IMR-90 (cell line): ENCODE measurements at regions not wholly inside any gene's neighbourhood (a gene's known extent, or its start where the extent isn't known, plus 50 kb on each side); places are given as distances from the start of the nearest gene placed in this dataset.
A peak's percentile ranks its signal among the peaks of the same experiment; 100 is the strongest.

ENCODE experiments used
- ATAC-seq: fragments of 200-7000 bp; cut with Tn5 transposase; 2 replicates; pipeline ENCODE4 v1.9.1; 2020; ENCODE audit warnings: low read depth, mild to moderate bottlenecking, moderate library complexity
- BruUV-seq: library from RNA; stranded (reverse); fragments of 400-500 nt; replicated peaks from 2 replicates; lab custom pipeline; 2021; lab: Mats Ljungman, UMichigan
- CTCF ChIA-PET: fragments of 300-600 bp; formaldehyde crosslinking; extraction: SDS; loops from one replicate; lab custom pipeline; 2021; ENCODE audit warnings: antibody characterized with exemption; lab: Yijun Ruan, JAX
- POLR2A ChIA-PET: fragments of 300-600 bp; sonication (Branson Sonifier 250); formaldehyde crosslinking; loops from one replicate; lab custom pipeline; 2022; ENCODE audit warnings: antibody characterized with exemption; ENCODE audit not compliant: unreplicated experiment; lab: Charles Lee
- DNase-seq: peaks from one replicate; pipeline ENCODE4 v3.0.0; 2013
- H2AFZ ChIP-seq: replicated peaks from 2 replicates; pipeline ENCODE3; 2013; ENCODE audit warnings: low read length, mild to moderate bottlenecking; ENCODE audit not compliant: poor library complexity
- H2AK5ac ChIP-seq: 2 replicates; pipeline ENCODE4 v1.6.1; 2013; ENCODE audit warnings: low read depth, low read length, inconsistent platforms
- H2AK9ac ChIP-seq: replicated peaks from 2 replicates; pipeline ENCODE3; 2013; ENCODE audit warnings: mild to moderate bottlenecking, low read depth, low read length, moderate library complexity; ENCODE audit not compliant: poor library complexity
- H2BK120ac ChIP-seq: 2 replicates; pipeline ENCODE4 v1.6.1; 2013; ENCODE audit warnings: low read depth, low read length, inconsistent platforms
- H2BK15ac ChIP-seq: 3 replicates; pipeline ENCODE4 v1.6.1; 2013; ENCODE audit warnings: low read depth, low read length, inconsistent platforms
- H2BK20ac ChIP-seq: 2 replicates; pipeline ENCODE4 v1.6.1; 2013; ENCODE audit warnings: low read depth, mild to moderate bottlenecking, inconsistent platforms, low read length, moderate library complexity
- H2BK5ac ChIP-seq: 2 replicates; pipeline ENCODE4 v1.6.1; 2013; ENCODE audit warnings: mild to moderate bottlenecking, low read depth, low read length, inconsistent platforms; ENCODE audit not compliant: poor library complexity, severe bottlenecking
- H3K14ac ChIP-seq: replicated peaks from 2 replicates; pipeline ENCODE4 v1.6.1; 2013; ENCODE audit warnings: low read depth, low read length, inconsistent platforms
- H3K18ac ChIP-seq: 2 replicates; pipeline ENCODE4 v1.6.1; 2013; ENCODE audit warnings: low read depth, low read length, control low read depth
- H3K23ac ChIP-seq: 2 replicates; pipeline ENCODE4 v1.6.1; 2013; ENCODE audit warnings: low read depth, low read length, inconsistent platforms
- H3K27ac ChIP-seq: 2 replicates; pipeline ENCODE4 v1.5.1; 2013; ENCODE audit warnings: mild to moderate bottlenecking, control low read depth, low read length; ENCODE audit not compliant: insufficient read depth
- H3K27me3 ChIP-seq: 2 replicates; pipeline ENCODE4 v1.6.1; 2013; ENCODE audit warnings: low read length; ENCODE audit not compliant: control insufficient read depth, insufficient read depth
- H3K36me3 ChIP-seq: 2 replicates; pipeline ENCODE4 v1.6.1; 2013; ENCODE audit warnings: low read length, mixed read lengths; ENCODE audit not compliant: control insufficient read depth, insufficient read depth
- H3K4ac ChIP-seq: 2 replicates; pipeline ENCODE4 v1.6.1; 2013; ENCODE audit warnings: low read depth, low read length, inconsistent platforms
- H3K4me1 ChIP-seq: 2 replicates; pipeline ENCODE4 v1.6.1; 2013; ENCODE audit warnings: low read length, mixed read lengths; ENCODE audit not compliant: control insufficient read depth, insufficient read depth
- H3K4me2 ChIP-seq: 2 replicates; pipeline ENCODE4 v1.6.1; 2013; ENCODE audit warnings: low read depth, mild to moderate bottlenecking, control low read depth, low read length, moderate library complexity
- H3K4me3 ChIP-seq: 2 replicates; pipeline ENCODE4 v1.5.1; 2013; ENCODE audit warnings: low read depth, mild to moderate bottlenecking, control low read depth, low read length, moderate library complexity; ENCODE audit not compliant: insufficient read depth
- H3K56ac ChIP-seq: 2 replicates; pipeline ENCODE4 v1.6.1; 2013; ENCODE audit warnings: low read length, inconsistent platforms; ENCODE audit not compliant: insufficient read depth; ENCODE audit errors: extremely low read depth
- H3K79me1 ChIP-seq, 2 experiments: 2 replicates each; pipeline ENCODE4 v1.6.1; 2013; ENCODE audit warnings: low read length in 2 of 2, inconsistent platforms in 1 of 2, low read depth in 1 of 2
- H3K9ac ChIP-seq: 2 replicates; pipeline ENCODE4 v1.6.1; 2013; ENCODE audit warnings: low read depth, low read length, control low read depth
- H3K9me1 ChIP-seq: 2 replicates; pipeline ENCODE4 v1.6.1; 2013; ENCODE audit warnings: low read length, inconsistent platforms; ENCODE audit not compliant: insufficient read depth
- H3K9me3 ChIP-seq: 2 replicates; pipeline ENCODE4 v1.6.1; 2013; ENCODE audit warnings: low read length; ENCODE audit not compliant: control insufficient read depth, insufficient read depth
- H4K20me1 ChIP-seq: 2 replicates; pipeline ENCODE4 v1.6.1; 2013; ENCODE audit warnings: low read length, inconsistent platforms; ENCODE audit not compliant: insufficient read depth
- H4K5ac ChIP-seq: 2 replicates; pipeline ENCODE4 v1.6.1; 2013; ENCODE audit warnings: mild to moderate bottlenecking, low read depth, low read length, control low read depth
- H4K8ac ChIP-seq, 2 experiments: 2 replicates each; pipeline ENCODE4 v1.6.1; 2013; ENCODE audit warnings: low read depth in 2 of 2, low read length in 2 of 2, control low read depth in 1 of 2, inconsistent platforms in 1 of 2
- H4K91ac ChIP-seq: 2 replicates; pipeline ENCODE4 v1.6.1; 2013; ENCODE audit warnings: low read depth, low read length, inconsistent platforms; ENCODE audit not compliant: insufficient read depth
- BHLHE40 ChIP-seq: fragments of 150-350 bp; IDR thresholded peaks from 2 replicates; pipeline ENCODE4 v1.6.1; 2016; ENCODE audit warnings: mild to moderate bottlenecking, low read depth, low read length
- CEBPB ChIP-seq: IDR thresholded peaks from 2 replicates; pipeline ENCODE4 v1.6.1; 2012; ENCODE audit warnings: low read depth, low read length, improper control_type of control experiment
- CHD1 ChIP-seq: IDR thresholded peaks from 2 replicates; pipeline ENCODE4 v1.6.1; 2012; ENCODE audit warnings: low read depth, low read length, improper control_type of control experiment
- FOS ChIP-seq: fragments of 150-350 bp; IDR thresholded peaks from 2 replicates; pipeline ENCODE4 v1.6.1; 2016; ENCODE audit warnings: low read depth, low read length
- MAFK ChIP-seq: IDR thresholded peaks from 2 replicates; pipeline ENCODE4 v1.6.1; 2012; ENCODE audit warnings: low read depth, low read length, improper control_type of control experiment
- MAZ ChIP-seq: IDR thresholded peaks from 2 replicates; pipeline ENCODE4 v1.6.1; 2012; ENCODE audit warnings: low read depth, mild to moderate bottlenecking, low read length, improper control_type of control experiment, moderate library complexity, borderline replicate concordance
- MXI1 ChIP-seq: IDR thresholded peaks from 2 replicates; pipeline ENCODE4 v1.6.1; 2012; ENCODE audit warnings: low read depth, mild to moderate bottlenecking, low read length, moderate library complexity, borderline replicate concordance
- NFE2L2 ChIP-seq: fragments of 150-350 bp; IDR thresholded peaks from 2 replicates; pipeline ENCODE4 v1.6.1; 2016; ENCODE audit warnings: low read depth, mild to moderate bottlenecking, low read length
- POLR2A ChIP-seq: IDR thresholded peaks from 2 replicates; pipeline ENCODE4 v1.6.1; 2012; ENCODE audit warnings: mild to moderate bottlenecking, low read depth, low read length
- RAD21 ChIP-seq: IDR thresholded peaks from 2 replicates; pipeline ENCODE4 v1.6.1; 2012; ENCODE audit warnings: low read length, improper control_type of control experiment
- RCOR1 ChIP-seq: IDR thresholded peaks from 2 replicates; pipeline ENCODE4 v1.6.1; 2012; ENCODE audit warnings: mild to moderate bottlenecking, low read length, improper control_type of control experiment; ENCODE audit not compliant: insufficient replicate concordance
- RFX5 ChIP-seq: IDR thresholded peaks from 2 replicates; pipeline ENCODE4 v1.8.0; 2012; ENCODE audit warnings: low read depth, mild to moderate bottlenecking, low read length, moderate library complexity
- SMC3 ChIP-seq: fragments of 150-350 bp; IDR thresholded peaks from 2 replicates; pipeline ENCODE4 v1.6.1; 2016; ENCODE audit warnings: low read depth, mild to moderate bottlenecking, antibody characterized with exemption, low read length, moderate library complexity
- WGBS, 2 experiments: methylation state at CpG; one replicate each; pipeline versions ENCODE4 v1.1.5 to v1.1.7; 2013; ENCODE audit warnings: missing lambda C conversion rate in 2 of 2; ENCODE audit not compliant: insufficient read length in 1 of 2; ENCODE audit errors: extremely low coverage in 2 of 2; 5-methylcytosine and 5-hydroxymethylcytosine counted together
- dilution Hi-C: fragments of 300-500 bp; cut with HindIII; formaldehyde crosslinking; loops from one replicate; pipeline ENCODE4 v1.14.3; 2018; ENCODE audit warnings: low sequenced_read_pairs; ENCODE audit not compliant: unreplicated experiment
- in situ Hi-C: fragments of 300-500 bp; cut with MboI; formaldehyde crosslinking; loops from 3 replicates; pipeline ENCODE4 v1.14.3; 2019; ENCODE audit warnings: low sequenced_read_pairs, inconsistent platforms, mixed read lengths
- intact Hi-C: fragments of 100-400 bp; cut with micrococcal nuclease; formaldehyde crosslinking; loops from 2 replicates; pipeline ENCODE4 v1.10.0; 2022
- TF ChIP-seq, protein P1 (sequence below): fragments of 150-350 bp; IDR thresholded peaks from 2 replicates; pipeline ENCODE4 v1.6.1; 2016; ENCODE audit warnings: low read depth, mild to moderate bottlenecking, low read length, moderate library complexity, borderline replicate concordance
- TF ChIP-seq, protein P2 (sequence below): fragments of 150-350 bp; IDR thresholded peaks from 2 replicates; pipeline ENCODE4 v1.6.1; 2017; ENCODE audit warnings: mild to moderate bottlenecking, antibody characterized with exemption, low read length, low read depth
- TF ChIP-seq, protein P3 (sequence below): conservative IDR thresholded peaks from 2 replicates; pipeline ENCODE4 v1.5.1; 2012; ENCODE audit warnings: mild to moderate bottlenecking, low read depth, low read length, improper control_type of control experiment

DNA sequence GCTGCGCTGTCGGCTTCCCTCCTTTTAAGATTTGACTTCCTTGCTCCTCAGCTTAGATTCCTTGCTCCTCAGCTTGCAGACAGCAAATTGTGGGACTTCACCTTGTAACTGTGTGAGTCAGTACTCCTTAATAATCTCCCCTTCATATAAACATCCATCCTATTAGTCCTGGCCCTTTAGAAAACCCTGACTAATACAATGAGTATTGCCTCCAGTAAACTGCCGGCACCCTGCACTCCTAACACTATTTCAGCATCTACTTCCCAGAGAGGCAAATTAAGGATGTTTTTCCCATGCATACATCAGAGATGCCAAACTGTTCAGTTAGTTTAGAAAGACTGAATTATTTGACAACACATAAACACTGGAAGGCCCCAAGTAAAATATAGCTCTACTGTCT is 611.3 kb upstream of the TMEM132C start:
- Histone ChIP-seq H3K27me3 (no peaks in the 10 kb centered on the region), H4K5ac (no peak overlapping the region), H3K79me1 (no peaks in the 10 kb centered on the region), H2BK120ac (peak overlapping the region; percentile 37; the same call in 1 of the 2 replicates), H3K9me1 (peaks cover 3% of the 10 kb centered on the region; the same call in 1 of the 2 replicates), H3K4me3 (no peak overlapping the region), H3K56ac (no peak overlapping the region), H2BK15ac (no peak overlapping the region), H4K20me1 (no peaks in the 10 kb centered on the region), H2AFZ (no peak overlapping the region), H3K18ac (no peak overlapping the region), H3K23ac (no peak overlapping the region), H3K36me3 (no peaks in the 10 kb centered on the region), H4K91ac (no peak overlapping the region), H2AK9ac (no peak overlapping the region), H3K27ac (no peak overlapping the region; the same call in 1 of the 2 replicates), H3K4me2 (no peak overlapping the region), H2BK20ac (no peak overlapping the region), H3K14ac (no peak overlapping the region), H4K8ac (peak overlapping the region in 1 of 2 experiments; percentile 2; a peak in 1 of 4 replicates), H3K4ac (no peak overlapping the region; the same call in 1 of the 2 replicates), H2BK5ac (no peak overlapping the region), H3K9ac (no peak overlapping the region), H3K4me1 (peaks cover 2% of the 10 kb centered on the region; the same call in 1 of the 2 replicates), H2AK5ac (no peak overlapping the region), H3K9me3 (peaks cover 4% of the 10 kb centered on the region; the same call in 1 of the 2 replicates)
- ChIA-PET POLR2A (no interaction called here), CTCF (no interaction called here)
- no CpG with 5 or more reads among the region's 3 CpGs for WGBS, 2 experiments
- DNase-seq (peak; percentile 74), ATAC-seq (peak; percentile 80)
- intact Hi-C loops (no loop called here), dilution Hi-C loops (no loop called here), in situ Hi-C loops (no loop called here)
- TF ChIP-seq RCOR1 (no peak), MAZ (no peak), FOS (peak; percentile 56; the same call in 1 of the 2 replicates), MXI1 (no peak), BHLHE40 (no peak), POLR2A (no peak), SMC3 (no peak), RFX5 (no peak), CEBPB (0 out of 2 replicates have a peak, but pooled peaks have one; percentile 2), CHD1 (no peak), NFE2L2 (no peak), RAD21 (no peak), MAFK (no peak)
- TF ChIP-seq, protein P1, sequence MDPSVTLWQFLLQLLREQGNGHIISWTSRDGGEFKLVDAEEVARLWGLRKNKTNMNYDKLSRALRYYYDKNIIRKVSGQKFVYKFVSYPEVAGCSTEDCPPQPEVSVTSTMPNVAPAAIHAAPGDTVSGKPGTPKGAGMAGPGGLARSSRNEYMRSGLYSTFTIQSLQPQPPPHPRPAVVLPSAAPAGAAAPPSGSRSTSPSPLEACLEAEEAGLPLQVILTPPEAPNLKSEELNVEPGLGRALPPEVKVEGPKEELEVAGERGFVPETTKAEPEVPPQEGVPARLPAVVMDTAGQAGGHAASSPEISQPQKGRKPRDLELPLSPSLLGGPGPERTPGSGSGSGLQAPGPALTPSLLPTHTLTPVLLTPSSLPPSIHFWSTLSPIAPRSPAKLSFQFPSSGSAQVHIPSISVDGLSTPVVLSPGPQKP = no peak
- TF ChIP-seq, protein P2, sequence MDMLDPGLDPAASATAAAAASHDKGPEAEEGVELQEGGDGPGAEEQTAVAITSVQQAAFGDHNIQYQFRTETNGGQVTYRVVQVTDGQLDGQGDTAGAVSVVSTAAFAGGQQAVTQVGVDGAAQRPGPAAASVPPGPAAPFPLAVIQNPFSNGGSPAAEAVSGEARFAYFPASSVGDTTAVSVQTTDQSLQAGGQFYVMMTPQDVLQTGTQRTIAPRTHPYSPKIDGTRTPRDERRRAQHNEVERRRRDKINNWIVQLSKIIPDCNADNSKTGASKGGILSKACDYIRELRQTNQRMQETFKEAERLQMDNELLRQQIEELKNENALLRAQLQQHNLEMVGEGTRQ = no peak
- TF ChIP-seq, protein P3, sequence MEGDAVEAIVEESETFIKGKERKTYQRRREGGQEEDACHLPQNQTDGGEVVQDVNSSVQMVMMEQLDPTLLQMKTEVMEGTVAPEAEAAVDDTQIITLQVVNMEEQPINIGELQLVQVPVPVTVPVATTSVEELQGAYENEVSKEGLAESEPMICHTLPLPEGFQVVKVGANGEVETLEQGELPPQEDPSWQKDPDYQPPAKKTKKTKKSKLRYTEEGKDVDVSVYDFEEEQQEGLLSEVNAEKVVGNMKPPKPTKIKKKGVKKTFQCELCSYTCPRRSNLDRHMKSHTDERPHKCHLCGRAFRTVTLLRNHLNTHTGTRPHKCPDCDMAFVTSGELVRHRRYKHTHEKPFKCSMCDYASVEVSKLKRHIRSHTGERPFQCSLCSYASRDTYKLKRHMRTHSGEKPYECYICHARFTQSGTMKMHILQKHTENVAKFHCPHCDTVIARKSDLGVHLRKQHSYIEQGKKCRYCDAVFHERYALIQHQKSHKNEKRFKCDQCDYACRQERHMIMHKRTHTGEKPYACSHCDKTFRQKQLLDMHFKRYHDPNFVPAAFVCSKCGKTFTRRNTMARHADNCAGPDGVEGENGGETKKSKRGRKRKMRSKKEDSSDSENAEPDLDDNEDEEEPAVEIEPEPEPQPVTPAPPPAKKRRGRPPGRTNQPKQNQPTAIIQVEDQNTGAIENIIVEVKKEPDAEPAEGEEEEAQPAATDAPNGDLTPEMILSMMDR = no peak
- no TSS peak for BruUV-seq
